Myocyte (in vitro differentiated cells): ENCODE measurements at regions not wholly inside any gene's neighbourhood (a gene's known extent, or its start where the extent isn't known, plus 50 kb on each side); places are given as distances from the start of the nearest gene placed in this dataset.
"Not testable (repeated sequence)": the region's sequence is repeated elsewhere in the genome, so short reads cannot be mapped to it uniquely, and the experiment has no call there.

ENCODE experiments used
- DNase-seq: peaks from one replicate; pipeline ENCODE4 v3.0.0-alpha.2; 2012; ENCODE audit warnings: low read depth

DNA sequence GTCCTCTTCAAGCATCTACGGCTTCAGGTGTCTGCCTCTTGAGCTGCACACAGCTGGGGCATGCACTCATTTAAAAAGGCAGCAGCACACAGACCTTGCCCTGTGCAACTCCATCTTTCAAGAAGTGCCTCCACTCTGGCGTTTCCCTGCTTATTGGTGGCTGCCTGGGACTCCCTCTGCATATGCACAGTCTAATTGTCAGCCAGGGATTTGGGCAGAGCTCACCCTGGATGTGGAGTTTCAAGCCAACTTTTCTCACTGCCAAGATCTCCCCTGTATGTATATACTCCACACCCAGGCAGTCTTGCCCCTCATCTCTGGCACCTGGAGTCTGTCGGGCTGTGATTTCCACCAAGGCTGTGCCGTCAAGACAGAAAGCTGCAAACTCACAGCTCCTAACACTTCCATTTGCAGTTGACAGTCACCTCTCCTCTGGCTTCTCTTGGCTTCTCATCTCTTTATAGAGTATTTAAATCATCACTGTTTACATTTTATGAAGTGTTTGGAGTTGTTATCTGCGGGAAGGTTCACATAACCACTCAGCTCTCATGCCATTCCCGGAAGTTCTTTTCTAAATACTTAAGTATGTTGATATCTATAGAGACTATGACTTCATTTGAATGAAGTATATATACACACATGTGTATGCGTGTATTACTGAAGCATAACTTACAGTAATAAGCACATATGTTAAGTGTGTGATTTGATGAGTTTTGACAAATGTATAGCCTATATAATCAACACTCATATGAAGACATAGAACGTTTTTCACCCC lies 128.2 kb downstream of the NPIPB11 start:
- not testable (repeated sequence) for DNase-seq

- DNase-seq: not testable (repeated sequence)
Observed at GRCh38 chr16:29276446-29276845, 130.1 kb downstream of the NPIPB11 start.

DNA sequence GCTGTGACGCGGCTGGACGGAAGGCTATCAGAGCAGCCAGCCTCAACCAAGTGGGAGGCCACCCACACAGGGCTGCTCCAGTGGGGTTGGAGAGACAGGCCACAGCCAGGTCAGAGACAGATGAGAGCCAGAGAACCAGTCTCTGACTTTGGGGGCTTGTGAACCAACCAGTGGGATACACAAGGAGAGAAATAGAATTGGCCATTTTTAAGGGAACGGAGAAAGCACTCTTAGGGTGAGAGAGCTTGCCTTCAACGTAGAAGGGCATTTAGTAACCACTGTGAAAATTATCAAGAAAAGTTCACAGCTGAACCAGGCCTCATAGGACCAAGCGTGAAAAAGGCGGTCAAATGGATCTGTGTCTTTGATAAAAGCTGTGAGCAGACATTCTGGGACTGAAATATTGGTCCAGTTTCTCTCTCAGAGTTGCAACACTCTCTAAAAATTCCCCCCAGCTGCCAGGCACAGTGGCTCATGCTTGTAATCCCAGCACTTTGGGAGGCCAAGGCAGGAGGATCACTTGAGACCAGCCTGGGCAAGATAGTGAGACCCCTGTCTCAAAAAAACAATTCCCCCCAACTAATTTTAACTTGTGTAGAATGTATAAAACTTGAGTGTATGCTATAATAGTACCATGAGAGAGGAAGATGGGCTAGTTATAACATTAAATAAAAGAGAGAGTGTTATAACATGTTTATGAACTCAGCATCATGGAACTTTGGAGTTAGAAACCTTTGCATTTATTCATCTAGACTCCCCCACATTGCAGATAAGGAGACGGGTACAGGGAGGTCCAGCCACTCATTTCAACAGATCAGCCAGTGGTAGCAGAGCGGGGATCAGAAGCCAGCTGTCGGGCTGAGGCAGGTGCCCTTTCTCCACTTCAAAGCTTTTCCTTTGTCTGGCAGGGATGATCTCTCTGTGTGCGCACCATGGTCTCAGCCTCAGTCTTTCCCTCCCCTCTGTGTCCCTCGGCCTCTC lies 132.2 kb downstream of the NPIPB11 start:
- DNase-seq: not testable (repeated sequence)

DNA sequence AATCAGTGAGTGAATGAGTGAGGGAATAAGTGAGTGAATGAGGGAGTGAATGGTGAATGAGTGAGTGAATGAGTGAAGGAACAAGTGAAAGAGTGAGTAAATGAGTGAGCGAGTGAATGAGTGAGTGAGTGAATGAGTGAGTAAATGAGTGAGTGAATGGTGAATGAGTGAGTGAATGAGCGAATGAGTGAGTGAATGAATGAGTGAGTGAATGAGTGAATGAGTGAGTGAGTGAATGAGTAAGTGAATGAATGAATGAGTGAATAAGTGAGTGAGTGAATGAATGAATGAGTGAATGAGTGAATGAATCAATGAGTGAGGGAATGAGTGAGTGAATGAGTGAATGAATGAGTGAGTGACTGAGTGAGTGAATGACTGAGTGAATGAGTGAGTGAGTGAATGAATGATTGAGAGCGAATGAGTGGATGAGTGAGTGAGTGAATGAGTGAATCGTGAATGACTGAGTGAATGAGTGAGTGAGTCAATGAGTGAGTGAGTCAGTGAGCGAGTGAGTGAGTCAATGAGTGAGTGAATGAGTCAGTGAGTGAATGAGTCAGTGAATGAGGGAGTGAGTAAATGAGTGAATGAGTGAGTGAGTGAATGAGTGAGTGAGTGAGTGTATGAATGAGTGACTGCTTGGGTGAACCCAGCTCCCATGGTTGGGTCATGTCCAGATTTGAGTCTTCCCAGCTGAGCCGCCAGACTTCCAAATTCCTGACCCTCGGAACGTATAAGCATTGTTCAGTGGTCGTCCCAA lies 133.0 kb downstream of the NPIPB11 start:
- peak; percentile 26 for DNase-seq

GRCh38 chr16:29271721-29272675 lies 134.5 kb downstream of the NPIPB11 start:
- peak; percentile 92 for DNase-seq

DNA sequence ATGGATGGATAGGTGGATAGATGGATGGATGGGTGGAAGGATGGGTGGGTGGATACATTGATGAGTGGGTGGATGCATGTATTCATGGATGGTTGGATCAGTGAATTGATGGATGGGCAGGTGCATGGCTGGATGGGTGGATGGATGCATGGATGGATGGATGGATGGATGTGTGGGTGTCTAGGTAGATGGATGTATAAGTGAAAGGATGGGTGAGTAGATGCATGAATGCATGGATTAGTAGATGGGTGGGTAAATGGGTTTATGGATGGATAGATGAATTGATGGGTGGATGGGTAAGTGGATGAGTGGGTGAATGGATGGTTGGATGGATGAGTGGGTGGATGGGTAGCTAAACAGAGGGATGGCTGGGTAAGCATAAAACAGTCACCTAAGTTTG lies 135.6 kb downstream of the NPIPB11 start:
- not testable (repeated sequence) for DNase-seq

DNA sequence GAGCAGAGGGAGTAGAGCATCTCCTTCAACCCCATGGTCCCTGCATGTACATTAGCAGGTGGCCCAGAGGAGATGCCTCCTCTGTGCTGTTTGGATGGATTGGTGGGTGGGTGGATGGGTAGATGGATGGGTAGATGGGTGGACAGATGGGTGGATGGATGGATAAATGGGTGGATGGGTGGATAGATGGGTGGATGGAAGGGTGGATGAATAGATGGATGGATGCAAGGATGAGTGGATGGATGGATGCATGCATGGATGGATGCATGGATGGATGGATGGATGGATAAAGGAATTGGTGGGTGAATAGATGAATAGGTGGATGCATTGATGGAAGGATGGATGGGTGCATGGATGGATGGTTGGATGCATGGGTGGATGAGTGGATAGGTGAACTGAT lies 136.5 kb downstream of the NPIPB11 start:
- not testable (repeated sequence) for DNase-seq

DNA sequence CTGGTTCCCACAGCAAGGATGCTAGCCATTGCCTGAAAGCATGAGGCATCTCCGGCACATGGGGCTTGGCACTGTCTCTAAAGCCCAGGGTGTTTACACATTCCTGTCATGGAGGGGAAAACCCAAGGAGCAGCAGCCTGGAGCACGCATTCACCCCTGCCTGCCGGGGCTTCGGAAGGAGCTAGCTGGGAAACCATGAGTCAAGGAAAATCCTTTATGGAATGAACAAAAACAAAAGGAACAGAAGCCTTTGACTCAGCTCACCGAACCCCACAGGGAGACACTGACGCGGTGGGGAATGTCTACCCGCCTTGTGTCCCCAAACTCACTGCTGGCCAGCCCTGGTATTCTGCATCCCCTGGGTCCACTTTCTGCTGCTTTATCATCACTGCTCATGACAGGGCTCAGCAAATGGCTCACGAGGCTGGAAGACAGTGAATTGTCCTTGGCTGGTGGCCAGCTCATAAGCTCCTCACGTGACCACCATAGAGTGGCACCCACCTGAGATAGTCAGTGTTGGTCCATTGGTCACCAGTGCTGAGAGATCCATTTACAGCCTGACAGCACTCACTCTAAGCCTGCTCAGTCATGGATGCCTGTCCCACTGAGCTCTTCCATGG lies 137.2 kb downstream of the NPIPB11 start:
- peak; percentile 58 for DNase-seq

GRCh38 chr16:29268785-29269191 lies 137.7 kb downstream of the NPIPB11 start:
- peak; percentile 43 for DNase-seq

DNA sequence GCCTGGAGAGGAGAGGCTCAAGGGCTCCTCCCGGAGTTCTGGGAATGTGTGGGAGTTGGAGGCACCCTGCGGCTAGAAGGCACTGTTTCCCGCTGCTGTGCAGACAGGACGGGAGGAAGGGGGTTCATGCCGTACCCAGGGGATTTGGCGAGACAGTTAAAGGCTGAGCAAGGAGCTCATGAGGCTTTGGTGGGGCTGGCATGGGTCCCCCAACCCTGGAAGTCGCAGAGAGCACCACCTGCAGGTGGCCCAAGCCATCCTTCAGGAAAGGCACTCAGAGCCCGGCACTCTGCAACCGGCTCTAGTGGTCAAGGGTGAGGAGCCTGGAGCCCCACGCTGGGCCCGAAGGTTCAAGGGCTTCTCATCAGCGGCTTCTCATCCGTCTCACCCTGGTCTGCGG lies 138.2 kb downstream of the NPIPB11 start:
- not testable (repeated sequence) for DNase-seq

GRCh38 chr16:29267891-29268290 lies 138.6 kb downstream of the NPIPB11 start:
- DNase-seq: not testable (repeated sequence)

DNA sequence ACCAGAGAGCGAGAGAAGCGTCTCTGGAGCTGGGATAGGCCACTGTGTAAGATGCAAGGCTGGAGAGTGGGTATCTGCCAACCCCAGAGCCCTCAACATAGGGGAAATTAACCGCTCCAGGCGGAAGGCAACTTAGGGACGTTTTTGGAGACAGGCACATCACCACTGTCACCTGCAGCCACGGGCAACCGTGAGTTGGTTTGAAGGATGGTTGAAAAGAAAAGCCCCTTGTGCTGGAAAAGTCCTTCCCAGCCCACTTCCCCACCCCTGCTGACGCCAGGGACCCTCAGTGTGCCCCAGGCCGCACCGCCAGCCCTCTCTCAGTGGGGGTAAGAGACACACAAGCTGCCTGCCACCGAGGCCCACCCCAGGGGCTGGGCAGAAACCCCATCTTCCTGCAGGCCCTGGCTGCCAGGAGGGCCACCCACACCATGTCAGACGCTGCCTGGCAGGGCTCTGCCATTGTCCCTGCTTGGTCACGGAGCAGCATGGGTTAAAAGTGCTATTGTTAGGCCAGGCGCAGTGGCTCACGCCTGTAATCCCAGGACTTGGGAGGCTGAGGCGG lies 139.4 kb downstream of the NPIPB11 start:
- not testable (repeated sequence) for DNase-seq

DNA sequence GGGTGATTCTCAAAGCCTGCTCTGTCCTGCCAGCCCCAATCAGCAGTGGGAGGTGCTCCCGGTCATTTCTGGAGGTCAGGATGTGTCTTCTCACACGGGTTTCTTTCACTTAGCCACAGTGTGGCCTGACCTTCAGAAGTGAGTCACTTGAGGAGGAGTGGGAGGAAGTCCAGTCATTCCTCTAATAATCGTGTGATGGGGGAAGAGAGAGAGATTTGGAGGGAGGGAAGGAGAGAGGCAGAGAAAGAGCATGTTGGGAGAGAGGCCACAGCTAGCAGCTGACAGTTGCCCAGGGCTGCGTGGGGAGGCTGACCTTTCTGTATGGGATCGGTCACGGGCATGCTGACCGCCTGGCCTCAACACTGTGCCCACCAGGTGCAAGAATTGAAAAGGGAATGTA lies 139.9 kb downstream of the NPIPB11 start:
- DNase-seq: peak; percentile 73

GRCh38 chr16:29265255-29265853 lies 141.2 kb downstream of the NPIPB11 start:
- peak; percentile 96 for DNase-seq

- peak; percentile 33 for DNase-seq
Observed at GRCh38 chr16:29264080-29264837, 142.3 kb downstream of the NPIPB11 start.

DNA sequence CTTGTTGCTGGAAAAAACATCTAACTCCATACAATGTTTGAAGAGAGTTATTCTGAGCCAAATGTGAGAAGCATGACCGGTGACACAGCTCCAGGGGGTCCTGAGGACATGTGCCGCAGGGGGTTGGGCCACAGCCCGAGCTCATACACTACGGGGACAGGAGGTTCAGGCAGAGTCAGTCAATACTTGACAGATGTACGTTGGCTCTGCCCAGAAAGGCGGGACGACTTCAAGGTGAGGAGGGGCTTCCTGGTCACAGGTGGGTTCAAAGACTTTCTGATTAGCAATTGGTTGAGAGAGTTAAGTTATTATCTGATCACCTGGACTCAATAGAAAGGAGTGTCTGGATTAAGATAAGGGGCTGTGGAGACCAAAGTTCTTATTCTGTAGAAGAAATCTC lies 143.8 kb downstream of the NPIPB11 start:
- DNase-seq: not testable (repeated sequence)

DNA sequence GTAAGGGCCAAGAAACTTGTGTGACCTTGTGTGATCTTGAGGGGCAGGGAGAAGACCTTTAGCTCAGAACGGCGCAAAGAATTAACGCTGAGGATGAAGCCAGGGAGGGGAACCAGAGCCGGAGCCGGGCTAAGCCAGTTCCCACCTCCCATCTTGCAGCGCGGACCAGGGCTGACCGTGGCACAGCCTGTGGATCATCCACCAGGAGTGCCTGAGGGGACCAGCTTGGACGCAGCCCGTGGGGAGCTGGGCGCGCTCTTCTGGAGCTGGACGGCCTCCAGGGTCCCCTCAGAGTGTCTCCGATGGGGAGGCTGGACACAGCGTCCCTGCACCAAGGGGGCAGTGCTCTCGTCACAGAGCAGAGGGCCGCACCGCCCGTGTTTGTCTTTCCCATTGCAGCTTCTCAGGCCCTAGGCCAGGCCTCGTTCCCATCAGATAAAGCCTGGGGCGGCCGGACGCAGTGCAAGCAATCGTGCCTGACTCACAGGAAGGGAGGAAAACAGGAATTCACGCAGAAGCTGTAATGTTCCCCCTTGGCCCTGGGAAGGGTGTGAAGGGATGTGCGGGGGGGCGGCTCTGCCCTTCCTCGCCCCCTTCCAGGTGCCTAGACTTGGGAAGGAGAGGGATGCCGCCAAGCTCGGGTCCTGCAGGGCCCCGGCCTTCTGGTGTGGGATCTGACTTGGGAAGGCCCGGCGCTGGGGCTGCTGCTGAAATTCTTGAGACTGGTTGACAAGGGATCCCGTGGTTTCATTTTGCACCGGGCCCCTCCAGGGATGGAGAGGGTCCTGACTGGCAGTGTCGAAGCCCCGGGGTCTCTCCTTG lies 144.9 kb downstream of the NPIPB11 start:
- not testable (repeated sequence) for DNase-seq
